A549 (cell line): ENCODE measurements at regions not wholly inside any gene's neighbourhood (a gene's known extent, or its start where the extent isn't known, plus 50 kb on each side); places are given as distances from the start of the nearest gene placed in this dataset.

Experiments
- CTCF ChIP-seq: fragments of >200 bp; sonication (Bioruptor Twin); formaldehyde crosslinking; IDR thresholded peaks from 3 replicates; pipeline ENCODE4 v1.5.1; 2016
- E2F6 ChIP-seq: IDR thresholded peaks from 2 replicates; pipeline ENCODE4 v1.6.1; 2012; ENCODE audit warnings: low read depth, borderline replicate concordance
- POLR2AphosphoS2 ChIP-seq: conservative IDR thresholded peaks from 2 replicates; pipeline ENCODE4 v1.6.1; 2012; ENCODE audit warnings: low read length, improper control_type of control experiment, inconsistent platforms

GRCh38 chr7:16267953-16268820 lies 153.2 kb downstream of the CRPPA start:
- TF ChIP-seq E2F6 (no peak), POLR2AphosphoS2 (no peak), CTCF (no peak)
